IMR-90 (cell line): ENCODE measurements at regions not wholly inside any gene's neighbourhood (a gene's known extent, or its start where the extent isn't known, plus 50 kb on each side); places are given as distances from the start of the nearest gene placed in this dataset.

Experiments
- CTCF ChIP-seq: conservative IDR thresholded peaks from 2 replicates; pipeline ENCODE4 v1.5.1; 2012; ENCODE audit warnings: mild to moderate bottlenecking, low read depth, low read length, improper control_type of control experiment
- ELK1 ChIP-seq: fragments of 150-350 bp; IDR thresholded peaks from 2 replicates; pipeline ENCODE4 v1.6.1; 2016; ENCODE audit warnings: low read depth, mild to moderate bottlenecking, low read length, moderate library complexity, borderline replicate concordance
- POLR2A ChIP-seq: IDR thresholded peaks from 2 replicates; pipeline ENCODE4 v1.6.1; 2012; ENCODE audit warnings: mild to moderate bottlenecking, low read depth, low read length
- RAD21 ChIP-seq: IDR thresholded peaks from 2 replicates; pipeline ENCODE4 v1.6.1; 2012; ENCODE audit warnings: low read length, improper control_type of control experiment

GRCh38 chr18:67117804-67118203 is 398.7 kb downstream of the DSEL start:
- TF ChIP-seq RAD21 (no peak), ELK1 (no peak), POLR2A (no peak), CTCF (no peak)
